Calu3 (cell line): ENCODE measurements at regions not wholly inside any gene's neighbourhood (a gene's known extent, or its start where the extent isn't known, plus 50 kb on each side); places are given as distances from the start of the nearest gene placed in this dataset.

Source experiments
- BruUV-seq: library from RNA; stranded (reverse); fragments of 400-500 nt; replicated peaks from 2 replicates; lab custom pipeline; 2021; lab: Mats Ljungman, UMichigan
- CTCF ChIA-PET: fragments of 300-600 bp; sonication (Branson Sonifier 250); formaldehyde crosslinking; loops from one replicate; lab custom pipeline; 2022; ENCODE audit warnings: antibody characterized with exemption; lab: Charles Lee
- DNase-seq: peaks from one replicate; pipeline ENCODE4 v3.0.0; 2022
- H3K27ac Mint-ChIP-seq: one replicate; pipeline ENCODE4 v1.8.0; 2022; ENCODE audit warnings: mixed read lengths; ENCODE audit not compliant: unreplicated experiment
- H3K27me3 Mint-ChIP-seq: one replicate; pipeline ENCODE4 v1.8.0; 2022; ENCODE audit warnings: mixed read lengths; ENCODE audit not compliant: unreplicated experiment
- H3K36me3 Mint-ChIP-seq: one replicate; pipeline ENCODE4 v1.8.0; 2022; ENCODE audit warnings: mild to moderate bottlenecking, moderate library complexity, mixed read lengths; ENCODE audit not compliant: insufficient read depth, unreplicated experiment
- H3K4me1 Mint-ChIP-seq: one replicate; pipeline ENCODE4 v1.8.0; 2022; ENCODE audit warnings: mild to moderate bottlenecking, low read depth, mixed read lengths; ENCODE audit not compliant: unreplicated experiment
- H3K4me3 Mint-ChIP-seq: one replicate; pipeline ENCODE4 v1.8.0; 2022; ENCODE audit warnings: mild to moderate bottlenecking, low read depth, moderate library complexity, mixed read lengths; ENCODE audit not compliant: unreplicated experiment
- H3K9me3 Mint-ChIP-seq: one replicate; pipeline ENCODE4 v1.8.0; 2022; ENCODE audit warnings: low read depth, mixed read lengths; ENCODE audit not compliant: unreplicated experiment
- CTCF ChIP-seq: fragments of 200-600 bp; IDR thresholded peaks from one replicate; pipeline ENCODE4 v1.8.0; 2022; ENCODE audit warnings: antibody characterized with exemption; ENCODE audit not compliant: unreplicated experiment
- intact Hi-C: fragments of 100-400 bp; cut with micrococcal nuclease; formaldehyde crosslinking; loops from one replicate; pipeline ENCODE4 v1.10.0; 2022; ENCODE audit not compliant: unreplicated experiment

- CTCF ChIA-PET = no interaction called here
- no peaks in the 10 kb centered on the region for H3K27me3 Mint-ChIP-seq
- no TSS peak for BruUV-seq
Observed at GRCh38 chr14:101313268-101313667, 248.0 kb upstream of the DIO3 start.

GRCh38 chr14:101315802-101316296 lies 245.4 kb upstream of the DIO3 start:
- no TSS peak for BruUV-seq
- DNase-seq = peak; percentile 40
- Mint-ChIP-seq H3K4me3 (no peak overlapping the region), H3K9me3 (peaks cover 17% of the 10 kb centered on the region), H3K27me3 (no peaks in the 10 kb centered on the region), H3K27ac (peak overlapping the region; percentile 95), H3K36me3 (peaks cover 8% of the 10 kb centered on the region), H3K4me1 (peaks cover 8% of the 10 kb centered on the region)
- CTCF ChIA-PET = no interaction called here
- intact Hi-C loops = no loop called here
- no peak for TF ChIP-seq CTCF

More at GRCh38 chr14:101313268-101313667, 248.0 kb upstream of the DIO3 start:
- Mint-ChIP-seq H3K9me3 (peaks cover 19% of the 10 kb centered on the region), H3K36me3 (peaks cover 8% of the 10 kb centered on the region), H3K27ac (no peak overlapping the region), H3K4me3 (no peak overlapping the region), H3K4me1 (peaks cover 8% of the 10 kb centered on the region)
- intact Hi-C loops = no loop called here
- no peak for DNase-seq
- TF ChIP-seq CTCF = no peak

- peaks cover 17% of the 10 kb centered on the region for H3K9me3 Mint-ChIP-seq
- DNase-seq = no peak
- BruUV-seq = no TSS peak
- peaks cover 8% of the 10 kb centered on the region for H3K36me3 Mint-ChIP-seq
- H3K27me3 Mint-ChIP-seq = no peaks in the 10 kb centered on the region
- intact Hi-C loops = no loop called here
- H3K27ac Mint-ChIP-seq = no peak overlapping the region
- H3K4me3 Mint-ChIP-seq = no peak overlapping the region
- CTCF ChIA-PET = no interaction called here
- H3K4me1 Mint-ChIP-seq = peaks cover 9% of the 10 kb centered on the region
- TF ChIP-seq CTCF = no peak
Observed at GRCh38 chr14:101318271-101318670, 243.0 kb upstream of the DIO3 start.

- CTCF ChIA-PET = no interaction called here
- intact Hi-C loops = no loop called here
- peaks cover 11% of the 10 kb centered on the region for H3K36me3 Mint-ChIP-seq
- no peak for TF ChIP-seq CTCF
- no peaks in the 10 kb centered on the region for H3K27me3 Mint-ChIP-seq
- H3K9me3 Mint-ChIP-seq = peaks cover 20% of the 10 kb centered on the region
- no peak overlapping the region for H3K27ac Mint-ChIP-seq
- no peak for DNase-seq
- H3K4me3 Mint-ChIP-seq = no peak overlapping the region
- no TSS peak for BruUV-seq
- peaks cover 14% of the 10 kb centered on the region for H3K4me1 Mint-ChIP-seq
Observed at GRCh38 chr14:101320396-101320795, 240.9 kb upstream of the DIO3 start.
